Activated CD4-positive, alpha-beta T cell treated with anti-CD3 and anti-CD28 coated beads, Interleukin-2, amount 10 ng/mL, durations not matched to agents 7 days and 5 days (primary cell): ENCODE measurements at regions not wholly inside any gene's neighbourhood (a gene's known extent, or its start where the extent isn't known, plus 50 kb on each side); places are given as distances from the start of the nearest gene placed in this dataset.

Source experiments
- CTCF ChIA-PET: fragments of 350-600 bp; sonication (Branson Sonifier 250); formaldehyde crosslinking; loops from one replicate; lab custom pipeline; 2021; ENCODE audit warnings: antibody characterized with exemption; lab: Charles Lee
- POLR2A ChIA-PET: fragments of 350-600 bp; sonication (Branson Sonifier 250); formaldehyde crosslinking; loops from one replicate; lab custom pipeline; 2021; ENCODE audit warnings: antibody characterized with exemption; lab: Charles Lee
- DNase-seq: peaks from one replicate; pipeline ENCODE4 v3.0.0-alpha.2; 2020
- H3K27ac Mint-ChIP-seq: one replicate; pipeline ENCODE4 v1.8.0; 2021; ENCODE audit warnings: mild to moderate bottlenecking, moderate library complexity, mixed read lengths
- H3K27me3 Mint-ChIP-seq: one replicate; pipeline ENCODE4 v1.8.0; 2021; ENCODE audit warnings: mixed read lengths
- H3K36me3 Mint-ChIP-seq: one replicate; pipeline ENCODE4 v1.8.0; 2021; ENCODE audit warnings: low read depth, mixed read lengths
- H3K4me1 Mint-ChIP-seq: one replicate; pipeline ENCODE4 v1.8.0; 2021; ENCODE audit warnings: mixed read lengths
- H3K4me3 Mint-ChIP-seq: one replicate; pipeline ENCODE4 v1.8.0; 2021; ENCODE audit warnings: mild to moderate bottlenecking, moderate library complexity, mixed read lengths
- H3K9me3 Mint-ChIP-seq: one replicate; pipeline ENCODE4 v1.8.0; 2021; ENCODE audit warnings: mixed read lengths

GRCh38 chr10:56551037-56551436 is 190.0 kb upstream of the ZWINT start:
- ChIA-PET POLR2A (no interaction called here), CTCF (no interaction called here)
- no peaks in the 10 kb centered on the region for H3K4me1 Mint-ChIP-seq
- no peak overlapping the region for H3K4me3 Mint-ChIP-seq
- no peaks in the 10 kb centered on the region for H3K36me3 Mint-ChIP-seq
- DNase-seq, result no peak
- no peaks in the 10 kb centered on the region for H3K27me3 Mint-ChIP-seq
- H3K9me3 Mint-ChIP-seq, result peaks cover 25% of the 10 kb centered on the region
- H3K27ac Mint-ChIP-seq, result no peak overlapping the region

- no peak for DNase-seq
- Mint-ChIP-seq H3K4me1 (no peaks in the 10 kb centered on the region), H3K27me3 (no peaks in the 10 kb centered on the region), H3K27ac (no peak overlapping the region), H3K4me3 (no peak overlapping the region), H3K36me3 (no peaks in the 10 kb centered on the region), H3K9me3 (peaks cover 13% of the 10 kb centered on the region)
- POLR2A ChIA-PET, result no interaction called here
- CTCF ChIA-PET, result no interaction called here
Measured at GRCh38 chr10:56547163-56547562, 186.1 kb upstream of the ZWINT start.

- Mint-ChIP-seq H3K4me1 (no peaks in the 10 kb centered on the region), H3K27ac (no peak overlapping the region), H3K9me3 (no peaks in the 10 kb centered on the region), H3K27me3 (no peaks in the 10 kb centered on the region), H3K4me3 (no peak overlapping the region), H3K36me3 (no peaks in the 10 kb centered on the region)
- ChIA-PET CTCF (no interaction called here), POLR2A (no interaction called here)
- DNase-seq, result no peak
Measured at GRCh38 chr10:56537984-56538383, 176.9 kb upstream of the ZWINT start.

DNA sequence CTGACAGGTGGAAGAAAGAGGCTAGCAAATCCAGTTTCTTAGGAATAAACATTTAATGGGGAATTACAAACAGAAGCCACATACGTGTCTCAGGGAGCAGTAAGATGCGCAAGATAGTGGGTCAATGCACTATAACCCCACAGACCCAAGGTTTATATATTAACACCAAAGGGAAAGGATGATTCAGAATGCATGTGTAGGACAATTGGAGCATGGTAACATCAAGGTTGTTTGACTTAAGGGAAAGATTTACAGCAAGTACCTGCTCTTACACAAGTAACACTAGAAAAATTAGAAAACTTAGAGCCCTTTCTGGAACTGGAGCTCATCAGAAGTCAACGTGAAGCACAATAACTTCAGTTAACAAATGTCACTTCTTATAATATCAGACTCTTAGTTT is 161.1 kb upstream of the ZWINT start:
- Mint-ChIP-seq H3K4me3 (no peak overlapping the region), H3K9me3 (peaks cover 2% of the 10 kb centered on the region), H3K27ac (no peak overlapping the region), H3K27me3 (no peaks in the 10 kb centered on the region), H3K4me1 (no peaks in the 10 kb centered on the region), H3K36me3 (no peaks in the 10 kb centered on the region)
- CTCF ChIA-PET, result no interaction called here
- POLR2A ChIA-PET, result no interaction called here
- no peak for DNase-seq

DNA sequence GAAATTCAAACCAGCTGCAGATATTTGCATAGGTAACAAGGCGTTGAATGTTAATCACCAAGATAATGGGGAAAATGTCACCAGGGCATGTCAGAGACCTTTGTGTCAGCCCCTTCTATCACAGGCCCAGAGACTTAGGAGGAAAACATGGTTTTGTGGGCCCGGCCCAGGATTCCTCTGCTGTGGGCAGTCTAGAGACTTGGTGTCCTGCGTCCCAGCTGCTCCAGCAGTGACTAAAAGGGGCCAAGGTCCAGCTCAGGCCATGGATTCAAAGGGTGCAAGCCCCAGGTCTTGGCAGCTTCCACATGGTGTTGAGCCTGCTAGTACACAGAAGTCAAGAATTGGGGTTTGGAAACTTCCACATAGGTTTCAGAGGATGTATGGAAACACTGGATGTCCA is 147.5 kb upstream of the ZWINT start:
- Mint-ChIP-seq H3K27ac (no peak overlapping the region), H3K9me3 (no peaks in the 10 kb centered on the region), H3K4me1 (no peaks in the 10 kb centered on the region), H3K4me3 (no peak overlapping the region), H3K27me3 (no peaks in the 10 kb centered on the region), H3K36me3 (no peaks in the 10 kb centered on the region)
- CTCF ChIA-PET, result no interaction called here
- POLR2A ChIA-PET, result no interaction called here
- DNase-seq, result no peak

DNA sequence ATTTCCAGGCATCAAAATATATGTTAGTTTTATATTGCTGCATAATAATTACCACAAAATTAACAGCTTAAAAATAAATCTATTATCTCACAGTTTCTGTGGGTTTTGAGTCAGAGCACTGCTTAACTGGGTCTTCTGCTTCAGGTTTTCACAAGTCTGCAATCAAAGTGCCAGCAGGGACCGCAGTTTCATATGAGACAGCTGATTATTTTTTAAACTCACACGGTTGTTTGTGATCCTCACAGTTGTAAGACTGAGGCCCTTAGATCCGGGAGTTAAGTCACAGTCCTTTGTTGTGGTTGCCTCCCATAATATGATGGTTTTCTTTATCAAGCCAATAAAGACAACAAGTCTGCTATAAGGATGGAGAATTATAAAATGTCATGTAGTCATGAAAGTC is 146.0 kb upstream of the ZWINT start:
- Mint-ChIP-seq H3K27me3 (no peaks in the 10 kb centered on the region), H3K27ac (no peak overlapping the region), H3K4me3 (no peak overlapping the region), H3K4me1 (no peaks in the 10 kb centered on the region), H3K9me3 (no peaks in the 10 kb centered on the region), H3K36me3 (no peaks in the 10 kb centered on the region)
- ChIA-PET CTCF (no interaction called here), POLR2A (no interaction called here)
- no peak for DNase-seq

GRCh38 chr10:56505555-56505954 is 144.5 kb upstream of the ZWINT start:
- no peaks in the 10 kb centered on the region for H3K9me3 Mint-ChIP-seq
- H3K27me3 Mint-ChIP-seq, result no peaks in the 10 kb centered on the region
- no peaks in the 10 kb centered on the region for H3K36me3 Mint-ChIP-seq
- ChIA-PET CTCF (no interaction called here), POLR2A (no interaction called here)
- H3K4me1 Mint-ChIP-seq, result no peaks in the 10 kb centered on the region
- H3K27ac Mint-ChIP-seq, result no peak overlapping the region
- no peak overlapping the region for H3K4me3 Mint-ChIP-seq
- no peak for DNase-seq

- CTCF ChIA-PET, result no interaction called here
- Mint-ChIP-seq H3K27ac (no peak overlapping the region), H3K27me3 (no peaks in the 10 kb centered on the region), H3K4me3 (no peak overlapping the region), H3K36me3 (no peaks in the 10 kb centered on the region), H3K9me3 (peaks cover 2% of the 10 kb centered on the region), H3K4me1 (no peaks in the 10 kb centered on the region)
- POLR2A ChIA-PET, result no interaction called here
- DNase-seq, result no peak
Measured at GRCh38 chr10:56496186-56496486, 135.1 kb upstream of the ZWINT start.

DNA sequence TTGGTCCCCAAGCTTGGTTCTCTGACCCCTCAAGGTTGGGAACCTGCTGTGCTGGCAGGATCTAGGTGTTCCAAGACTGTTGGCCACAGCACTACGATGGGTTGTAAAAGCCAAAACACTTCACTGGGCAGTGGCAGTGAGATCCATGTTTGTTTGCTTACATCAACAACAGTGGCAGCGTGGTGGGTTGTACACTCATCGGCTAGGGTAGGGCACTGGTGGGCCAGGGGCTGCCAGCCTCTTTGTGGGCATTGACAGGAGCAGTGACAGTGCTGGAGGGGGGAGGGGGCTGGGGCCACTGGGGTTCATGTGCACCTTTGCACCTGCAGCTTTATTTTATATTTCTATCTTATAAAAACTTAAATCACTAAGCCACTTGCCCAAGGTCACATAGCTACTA is 126.7 kb upstream of the ZWINT start:
- no peak for DNase-seq
- Mint-ChIP-seq H3K27ac (no peak overlapping the region), H3K36me3 (no peaks in the 10 kb centered on the region), H3K4me3 (no peak overlapping the region), H3K9me3 (no peaks in the 10 kb centered on the region), H3K27me3 (no peaks in the 10 kb centered on the region), H3K4me1 (no peaks in the 10 kb centered on the region)
- ChIA-PET POLR2A (no interaction called here), CTCF (no interaction called here)

DNA sequence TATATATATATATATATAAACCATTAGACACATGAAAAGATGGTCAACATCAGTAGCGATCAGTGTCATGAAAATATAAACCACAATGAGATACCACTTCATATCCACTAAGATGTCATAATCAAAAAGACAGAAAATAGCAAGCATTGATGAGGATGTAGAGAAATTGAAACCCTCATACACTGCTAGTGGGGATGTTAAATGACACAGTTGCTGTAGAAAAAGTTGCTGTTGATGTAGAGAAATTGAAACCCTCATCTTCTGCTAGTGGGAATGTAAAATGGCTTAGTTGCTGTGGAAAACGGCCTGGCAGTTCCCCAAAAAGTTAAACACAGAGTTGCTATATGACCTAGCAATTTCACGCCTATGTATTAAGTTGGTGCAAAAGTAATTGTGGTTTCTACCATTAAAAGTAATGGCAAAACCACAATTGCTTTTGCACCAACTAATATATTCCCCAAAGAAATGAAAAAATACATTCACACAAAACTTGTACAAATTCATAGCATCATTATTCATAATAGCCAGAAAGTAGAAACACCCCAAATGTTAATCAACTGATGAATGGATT is 120.5 kb upstream of the ZWINT start:
- Mint-ChIP-seq H3K4me1 (no peaks in the 10 kb centered on the region), H3K27me3 (no peaks in the 10 kb centered on the region)
- CTCF ChIA-PET, result no interaction called here

DNA sequence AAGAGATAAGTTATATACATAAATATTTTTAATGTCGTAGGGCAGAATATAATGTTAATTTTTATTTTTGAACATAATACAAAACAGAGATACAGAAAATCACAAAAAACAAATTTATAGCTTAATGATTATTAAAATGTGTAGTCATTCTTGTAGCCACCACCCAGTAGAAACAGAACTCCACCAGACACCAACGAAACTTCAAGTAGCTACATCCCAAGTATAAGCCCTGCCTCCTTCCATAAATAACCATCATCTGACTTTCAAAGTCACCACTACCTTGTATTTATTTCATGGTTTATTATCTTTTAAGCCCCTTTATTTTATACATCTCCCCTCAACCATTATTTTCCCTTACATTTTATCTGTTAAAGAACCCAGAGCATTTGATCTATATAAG is 111.9 kb upstream of the ZWINT start:
- ChIA-PET POLR2A (no interaction called here), CTCF (no interaction called here)
- Mint-ChIP-seq H3K36me3 (no peaks in the 10 kb centered on the region), H3K4me3 (no peak overlapping the region), H3K27ac (no peak overlapping the region), H3K4me1 (no peaks in the 10 kb centered on the region), H3K9me3 (no peaks in the 10 kb centered on the region), H3K27me3 (no peaks in the 10 kb centered on the region)
- no peak for DNase-seq

More for the DNA sequence above, 120.5 kb upstream of the ZWINT start:
- DNase-seq, result no peak
- no peaks in the 10 kb centered on the region for H3K9me3 Mint-ChIP-seq
- no peak overlapping the region for H3K4me3 Mint-ChIP-seq
- no peak overlapping the region for H3K27ac Mint-ChIP-seq
- POLR2A ChIA-PET, result no interaction called here
- no peaks in the 10 kb centered on the region for H3K36me3 Mint-ChIP-seq

- H3K4me3 Mint-ChIP-seq, result no peak overlapping the region
- DNase-seq, result no peak
- ChIA-PET POLR2A (no interaction called here), CTCF (no interaction called here)
- H3K27ac Mint-ChIP-seq, result no peak overlapping the region
- no peaks in the 10 kb centered on the region for H3K4me1 Mint-ChIP-seq
- no peaks in the 10 kb centered on the region for H3K36me3 Mint-ChIP-seq
- H3K27me3 Mint-ChIP-seq, result no peaks in the 10 kb centered on the region
- H3K9me3 Mint-ChIP-seq, result no peaks in the 10 kb centered on the region
Measured at GRCh38 chr10:56470701-56471100, 109.6 kb upstream of the ZWINT start.

- POLR2A ChIA-PET, result no interaction called here
- H3K4me3 Mint-ChIP-seq, result no peak overlapping the region
- no peaks in the 10 kb centered on the region for H3K9me3 Mint-ChIP-seq
- no peaks in the 10 kb centered on the region for H3K4me1 Mint-ChIP-seq
- no peaks in the 10 kb centered on the region for H3K27me3 Mint-ChIP-seq
- CTCF ChIA-PET, result no interaction called here
- H3K27ac Mint-ChIP-seq, result no peak overlapping the region
- no peak for DNase-seq
- H3K36me3 Mint-ChIP-seq, result no peaks in the 10 kb centered on the region
Measured at GRCh38 chr10:56469482-56469881, 108.4 kb upstream of the ZWINT start.

- Mint-ChIP-seq H3K4me1 (no peaks in the 10 kb centered on the region), H3K27ac (no peak overlapping the region), H3K27me3 (no peaks in the 10 kb centered on the region), H3K9me3 (no peaks in the 10 kb centered on the region), H3K36me3 (no peaks in the 10 kb centered on the region), H3K4me3 (no peak overlapping the region)
- CTCF ChIA-PET, result no interaction called here
- DNase-seq, result no peak
- POLR2A ChIA-PET, result no interaction called here
Measured at GRCh38 chr10:56466005-56466404, 104.9 kb upstream of the ZWINT start.
